GM12864 (cell line): ENCODE measurements at regions not wholly inside any gene's neighbourhood (a gene's known extent, or its start where the extent isn't known, plus 50 kb on each side); places are given as distances from the start of the nearest gene placed in this dataset.

Experiments used
- DNase-seq: peaks from one replicate; pipeline ENCODE4 v3.0.0-alpha.2; 2011; ENCODE audit warnings: low read depth
- H3K4me3 ChIP-seq: 2 replicates; pipeline ENCODE4 v1.5.1; 2011; ENCODE audit warnings: mild to moderate bottlenecking, low read depth, low read length, control low read depth
- CTCF ChIP-seq: IDR thresholded peaks from 2 replicates; pipeline ENCODE4 v1.5.1; 2011; ENCODE audit warnings: low read depth, mild to moderate bottlenecking, moderate library complexity, low read length, control low read depth, inconsistent platforms; ENCODE audit errors: missing control alignments

GRCh38 chr18:45398448-45398847 is 216.8 kb upstream of the SLC14A2 start:
- no peak overlapping the region for H3K4me3 ChIP-seq
- TF ChIP-seq CTCF = no peak
- DNase-seq = no peak

- no peak for TF ChIP-seq CTCF
- no peak for DNase-seq
- no peak overlapping the region for H3K4me3 ChIP-seq
These were observed 216.1 kb upstream of the SLC14A2 start for GRCh38 chr18:45399146-45399545.

- DNase-seq = no peak
- H3K4me3 ChIP-seq = no peak overlapping the region
- no peak for TF ChIP-seq CTCF
These were observed 215.6 kb upstream of the SLC14A2 start for GRCh38 chr18:45399643-45400042.

GRCh38 chr18:45402485-45403056 is 212.7 kb upstream of the SLC14A2 start:
- DNase-seq = no peak
- no peak for TF ChIP-seq CTCF
- no peak overlapping the region for H3K4me3 ChIP-seq

GRCh38 chr18:45403341-45404049 is 211.8 kb upstream of the SLC14A2 start:
- no peak for DNase-seq
- TF ChIP-seq CTCF = no peak

GRCh38 chr18:45408218-45408617 is 207.1 kb upstream of the SLC14A2 start:
- no peak overlapping the region for H3K4me3 ChIP-seq
- TF ChIP-seq CTCF = no peak
- DNase-seq = no peak

More at GRCh38 chr18:45403341-45404049, 211.8 kb upstream of the SLC14A2 start:
- no peak overlapping the region for H3K4me3 ChIP-seq

- no peak for DNase-seq
- H3K4me3 ChIP-seq = no peak overlapping the region
These were observed 205.3 kb upstream of the SLC14A2 start for GRCh38 chr18:45409971-45410370.

More at GRCh38 chr18:45409971-45410370, 205.3 kb upstream of the SLC14A2 start:
- TF ChIP-seq CTCF = no peak
